Trophoblast cell (in vitro differentiated cells and primary cell): ENCODE measurements at regions not wholly inside any gene's neighbourhood (a gene's known extent, or its start where the extent isn't known, plus 50 kb on each side); places are given as distances from the start of the nearest gene placed in this dataset.

Experiments
- DNase-seq, 2 donors: peaks; one replicate each; pipeline ENCODE4 v3.0.0-alpha.2; 2016
- H2AFZ ChIP-seq: 2 replicates; pipeline ENCODE4 v1.6.1; 2013; ENCODE audit warnings: low read length, moderate library complexity, mild to moderate bottlenecking; ENCODE audit not compliant: insufficient read depth, poor library complexity
- H2AK5ac ChIP-seq: 2 replicates; pipeline ENCODE4 v1.6.1; 2013; ENCODE audit warnings: mild to moderate bottlenecking, low read length
- H2BK120ac ChIP-seq: 2 replicates; pipeline ENCODE4 v1.6.1; 2013; ENCODE audit warnings: low read length, mild to moderate bottlenecking, moderate library complexity; ENCODE audit not compliant: insufficient read depth, poor library complexity
- H2BK12ac ChIP-seq: 2 replicates; pipeline ENCODE4 v1.6.1; 2013; ENCODE audit warnings: mild to moderate bottlenecking, low read length, moderate library complexity
- H2BK5ac ChIP-seq: 2 replicates; pipeline ENCODE4 v1.6.1; 2013; ENCODE audit warnings: low read length, low read depth, moderate library complexity, mild to moderate bottlenecking; ENCODE audit not compliant: poor library complexity
- H3K14ac ChIP-seq: 2 replicates; pipeline ENCODE4 v1.6.1; 2013; ENCODE audit warnings: mild to moderate bottlenecking, low read length
- H3K18ac ChIP-seq: 2 replicates; pipeline ENCODE4 v1.6.1; 2013; ENCODE audit warnings: mild to moderate bottlenecking, low read length
- H3K23ac ChIP-seq: 2 replicates; pipeline ENCODE4 v1.6.1; 2013; ENCODE audit warnings: low read length
- H3K27ac ChIP-seq: 2 replicates; pipeline ENCODE4 v1.5.1; 2013; ENCODE audit warnings: low read depth, mild to moderate bottlenecking, inconsistent platforms, low read length, moderate library complexity
- H3K27me3 ChIP-seq: 2 replicates; pipeline ENCODE4 v1.6.1; 2013; ENCODE audit warnings: inconsistent platforms, mild to moderate bottlenecking, low read length, moderate library complexity; ENCODE audit not compliant: insufficient read depth
- H3K36me3 ChIP-seq, 2 experiments: 1 replicate in 1 of 2; 2 replicates in 1 of 2; pipeline ENCODE4 v1.6.1; 2013; ENCODE audit warnings: low read length in 2 of 2, mild to moderate bottlenecking in 2 of 2, moderate library complexity in 1 of 2; ENCODE audit not compliant: insufficient read depth in 2 of 2, control insufficient read depth in 1 of 2
- H3K4ac ChIP-seq: 2 replicates; pipeline ENCODE4 v1.6.1; 2013; ENCODE audit warnings: low read depth, mild to moderate bottlenecking, low read length, moderate library complexity
- H3K4me1 ChIP-seq, 2 experiments: 1 replicate in 1 of 2; 2 replicates in 1 of 2; pipeline ENCODE4 v1.6.1; 2013; ENCODE audit warnings: low read length in 2 of 2, mild to moderate bottlenecking in 2 of 2, moderate library complexity in 1 of 2; ENCODE audit not compliant: insufficient read depth in 2 of 2, control insufficient read depth in 1 of 2
- H3K4me2 ChIP-seq: 2 replicates; pipeline ENCODE4 v1.6.1; 2013; ENCODE audit warnings: inconsistent platforms, mild to moderate bottlenecking, low read length, moderate library complexity
- H3K4me3 ChIP-seq: 2 replicates; pipeline ENCODE4 v1.5.1; 2013; ENCODE audit warnings: mild to moderate bottlenecking, low read depth, low read length, inconsistent platforms
- H3K79me1 ChIP-seq: one replicate; pipeline ENCODE4 v1.6.1; 2013; ENCODE audit warnings: low read length
- H3K79me2 ChIP-seq: 2 replicates; pipeline ENCODE4 v1.6.1; 2013; ENCODE audit warnings: low read length, mild to moderate bottlenecking; ENCODE audit not compliant: control insufficient read depth, insufficient read depth, poor library complexity
- H3K9ac ChIP-seq: 2 replicates; pipeline ENCODE4 v1.6.1; 2013; ENCODE audit warnings: mild to moderate bottlenecking, low read length
- H3K9me3 ChIP-seq: 2 replicates; pipeline ENCODE4 v1.6.1; 2013; ENCODE audit warnings: low read depth, mild to moderate bottlenecking, control low read depth, inconsistent platforms, low read length; ENCODE audit not compliant: insufficient read depth
- H4K12ac ChIP-seq: 2 replicates; pipeline ENCODE4 v1.6.1; 2013; ENCODE audit warnings: low read depth, mild to moderate bottlenecking, low read length, moderate library complexity
- H4K8ac ChIP-seq: 2 replicates; pipeline ENCODE4 v1.6.1; 2013; ENCODE audit warnings: low read depth, mild to moderate bottlenecking, low read length, moderate library complexity
- H4K91ac ChIP-seq: one replicate; pipeline ENCODE4 v1.6.1; 2013; ENCODE audit warnings: low read depth, mild to moderate bottlenecking, low read length, moderate library complexity
- WGBS: extraction: QIAGEN DNeasy Blood & Tissue Kit; methylation state at CpG from one replicate; pipeline ENCODE4 v1.1.7; 2013; ENCODE audit warnings: missing lambda C conversion rate; ENCODE audit not compliant: insufficient read length, insufficient coverage; ENCODE audit errors: extremely low coverage; 5-methylcytosine and 5-hydroxymethylcytosine counted together

GRCh38 chr17:22267019-22267418 lies 574.7 kb downstream of the KCNJ18 start:
- H3K9me3 ChIP-seq: peaks cover 56% of the 10 kb centered on the region
- no peak overlapping the region for H3K14ac ChIP-seq
- H2BK120ac ChIP-seq: no peak overlapping the region
- H3K18ac ChIP-seq: no peak overlapping the region
- H2BK12ac ChIP-seq: no peak overlapping the region
- no peak overlapping the region for H3K4me2 ChIP-seq
- H4K12ac ChIP-seq: no peak overlapping the region
- no peaks in the 10 kb centered on the region for H3K36me3 ChIP-seq
- H3K4me3 ChIP-seq: no peak overlapping the region
- H3K4ac ChIP-seq: no peak overlapping the region
- H3K79me2 ChIP-seq: no peaks in the 10 kb centered on the region
- H4K91ac ChIP-seq: no peak overlapping the region
- no peak overlapping the region for H3K23ac ChIP-seq
- H3K4me1 ChIP-seq: no peaks in the 10 kb centered on the region
- no peak overlapping the region for H4K8ac ChIP-seq
- no peaks in the 10 kb centered on the region for H3K27me3 ChIP-seq
- no peaks in the 10 kb centered on the region for H3K79me1 ChIP-seq
- H3K9ac ChIP-seq: no peak overlapping the region
- no peak overlapping the region for H3K27ac ChIP-seq
- H2BK5ac ChIP-seq: no peak overlapping the region
- no peak for DNase-seq
- WGBS: no CpG with 5 or more reads among the region's 9 CpGs
- H2AFZ ChIP-seq: no peak overlapping the region
- H2AK5ac ChIP-seq: no peak overlapping the region

GRCh38 chr17:22268214-22268911 lies 576.0 kb downstream of the KCNJ18 start:
- no peaks in the 10 kb centered on the region for H3K27me3 ChIP-seq
- no peak overlapping the region for H2BK5ac ChIP-seq
- H3K27ac ChIP-seq: no peak overlapping the region
- no peaks in the 10 kb centered on the region for H3K79me1 ChIP-seq
- H3K18ac ChIP-seq: no peak overlapping the region
- no peak overlapping the region for H2AFZ ChIP-seq
- H3K14ac ChIP-seq: no peak overlapping the region
- H3K4ac ChIP-seq: no peak overlapping the region
- no peak overlapping the region for H3K4me3 ChIP-seq
- peaks cover 67% of the 10 kb centered on the region for H3K9me3 ChIP-seq
- H3K4me1 ChIP-seq: no peaks in the 10 kb centered on the region
- H3K36me3 ChIP-seq: no peaks in the 10 kb centered on the region
- no peak overlapping the region for H2BK12ac ChIP-seq
- H3K9ac ChIP-seq: no peak overlapping the region
- H4K12ac ChIP-seq: no peak overlapping the region
- WGBS: no CpG with 5 or more reads among the region's 25 CpGs
- no peak overlapping the region for H3K23ac ChIP-seq
- H4K8ac ChIP-seq: no peak overlapping the region
- H2BK120ac ChIP-seq: no peak overlapping the region
- H3K4me2 ChIP-seq: no peak overlapping the region
- DNase-seq: peak in 1 of 2 donors; percentile 10
- no peak overlapping the region for H2AK5ac ChIP-seq
- H4K91ac ChIP-seq: no peak overlapping the region
- no peaks in the 10 kb centered on the region for H3K79me2 ChIP-seq

GRCh38 chr17:22268912-22269220 lies 576.5 kb downstream of the KCNJ18 start:
- no peak overlapping the region for H3K18ac ChIP-seq
- H3K4ac ChIP-seq: no peak overlapping the region
- no peak overlapping the region for H3K4me2 ChIP-seq
- no peak overlapping the region for H3K14ac ChIP-seq
- H3K79me1 ChIP-seq: no peaks in the 10 kb centered on the region
- H2BK120ac ChIP-seq: no peak overlapping the region
- H3K36me3 ChIP-seq: no peaks in the 10 kb centered on the region
- no peak overlapping the region for H3K23ac ChIP-seq
- no peak overlapping the region for H3K9ac ChIP-seq
- H3K9me3 ChIP-seq: peaks cover 71% of the 10 kb centered on the region
- H3K27me3 ChIP-seq: no peaks in the 10 kb centered on the region
- no CpG with 5 or more reads among the region's 13 CpGs for WGBS
- no peak for DNase-seq
- H4K12ac ChIP-seq: no peak overlapping the region
- H2AK5ac ChIP-seq: no peak overlapping the region
- H3K27ac ChIP-seq: no peak overlapping the region
- no peaks in the 10 kb centered on the region for H3K4me1 ChIP-seq
- no peak overlapping the region for H2BK12ac ChIP-seq
- H2AFZ ChIP-seq: no peak overlapping the region
- no peak overlapping the region for H3K4me3 ChIP-seq
- H4K8ac ChIP-seq: no peak overlapping the region
- no peak overlapping the region for H4K91ac ChIP-seq
- H2BK5ac ChIP-seq: no peak overlapping the region
- H3K79me2 ChIP-seq: no peaks in the 10 kb centered on the region

GRCh38 chr17:22270381-22270780 lies 578.1 kb downstream of the KCNJ18 start:
- Histone ChIP-seq H4K91ac (no peak overlapping the region), H3K4ac (no peak overlapping the region), H2BK12ac (no peak overlapping the region), H3K9me3 (peaks cover 69% of the 10 kb centered on the region), H2AK5ac (no peak overlapping the region), H3K27ac (no peak overlapping the region), H3K14ac (no peak overlapping the region), H3K9ac (no peak overlapping the region), H3K18ac (no peak overlapping the region), H3K79me2 (no peaks in the 10 kb centered on the region), H4K12ac (no peak overlapping the region), H2BK120ac (no peak overlapping the region), H2AFZ (no peak overlapping the region), H4K8ac (no peak overlapping the region), H3K4me1 (no peaks in the 10 kb centered on the region), H3K79me1 (no peaks in the 10 kb centered on the region), H2BK5ac (no peak overlapping the region), H3K23ac (no peak overlapping the region), H3K4me2 (no peak overlapping the region), H3K36me3 (no peaks in the 10 kb centered on the region), H3K4me3 (no peak overlapping the region), H3K27me3 (no peaks in the 10 kb centered on the region)
- no peak for DNase-seq
- WGBS: no CpG with 5 or more reads among the region's 4 CpGs
